ENCODE measurements at regions not wholly inside any gene's neighbourhood (a gene's known extent, or its start where the extent isn't known, plus 50 kb on each side); places are given as distances from the start of the nearest gene placed in this dataset.
"Not testable (repeated sequence)": the region's sequence is repeated elsewhere in the genome, so short reads cannot be mapped to it uniquely, and the experiment has no call there.

DNA sequence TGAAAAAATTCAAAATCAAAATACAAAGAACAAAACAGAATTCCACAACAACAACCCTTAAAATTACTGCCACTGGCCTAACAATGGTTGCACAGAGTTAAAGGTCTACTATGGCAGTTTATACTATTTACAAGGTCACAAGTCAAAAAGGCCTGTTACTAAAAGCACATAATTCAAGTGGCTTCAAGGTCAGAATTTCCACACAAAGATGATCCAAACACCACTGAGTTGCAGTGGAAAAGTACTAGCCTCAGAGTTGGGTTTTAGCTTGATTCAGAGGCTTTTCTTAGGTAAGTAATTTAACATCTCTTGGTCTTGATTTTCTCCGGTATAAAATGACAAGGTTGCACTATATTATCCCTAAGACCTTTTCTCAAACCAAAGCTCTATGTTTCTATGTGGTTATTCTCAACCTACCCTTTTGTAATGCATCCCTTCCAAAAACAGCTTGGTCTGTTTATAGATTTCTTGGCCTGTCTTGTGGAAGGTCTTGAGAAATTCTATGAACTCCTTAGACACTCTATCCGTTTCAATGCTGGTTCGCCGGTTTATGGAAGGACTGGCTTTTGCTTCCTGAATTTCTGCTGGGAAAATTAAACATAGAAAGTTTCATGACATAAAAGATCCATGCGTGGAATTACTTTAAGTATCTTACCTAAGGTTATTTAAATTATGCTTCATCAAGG, 69.5 kb downstream of the MDH2 start:
- not testable (repeated sequence) for DNase-seq

GRCh38 chr7:76118253-76119036, 70.5 kb downstream of the MDH2 start:
- not testable (repeated sequence) for DNase-seq

DNA sequence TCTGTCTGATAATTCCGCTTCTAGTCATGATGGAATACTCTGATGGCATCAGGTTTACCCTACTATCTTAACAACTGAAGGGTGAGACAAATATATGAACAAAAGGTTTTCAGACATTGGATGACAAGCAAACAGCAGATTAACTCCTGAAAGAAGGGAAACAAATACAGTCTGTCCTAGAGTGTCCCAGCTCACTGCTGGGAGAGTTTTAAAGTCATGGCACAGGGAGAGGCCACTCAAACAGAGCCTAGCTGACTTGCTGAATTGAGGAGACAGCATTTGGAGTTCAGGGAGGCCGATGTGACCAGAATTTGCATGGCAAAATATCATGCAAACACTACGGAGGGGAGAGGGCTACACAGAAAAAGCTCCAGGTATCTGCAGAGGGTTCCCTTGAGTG, 73.1 kb downstream of the MDH2 start:
- no peak for DNase-seq

DNA sequence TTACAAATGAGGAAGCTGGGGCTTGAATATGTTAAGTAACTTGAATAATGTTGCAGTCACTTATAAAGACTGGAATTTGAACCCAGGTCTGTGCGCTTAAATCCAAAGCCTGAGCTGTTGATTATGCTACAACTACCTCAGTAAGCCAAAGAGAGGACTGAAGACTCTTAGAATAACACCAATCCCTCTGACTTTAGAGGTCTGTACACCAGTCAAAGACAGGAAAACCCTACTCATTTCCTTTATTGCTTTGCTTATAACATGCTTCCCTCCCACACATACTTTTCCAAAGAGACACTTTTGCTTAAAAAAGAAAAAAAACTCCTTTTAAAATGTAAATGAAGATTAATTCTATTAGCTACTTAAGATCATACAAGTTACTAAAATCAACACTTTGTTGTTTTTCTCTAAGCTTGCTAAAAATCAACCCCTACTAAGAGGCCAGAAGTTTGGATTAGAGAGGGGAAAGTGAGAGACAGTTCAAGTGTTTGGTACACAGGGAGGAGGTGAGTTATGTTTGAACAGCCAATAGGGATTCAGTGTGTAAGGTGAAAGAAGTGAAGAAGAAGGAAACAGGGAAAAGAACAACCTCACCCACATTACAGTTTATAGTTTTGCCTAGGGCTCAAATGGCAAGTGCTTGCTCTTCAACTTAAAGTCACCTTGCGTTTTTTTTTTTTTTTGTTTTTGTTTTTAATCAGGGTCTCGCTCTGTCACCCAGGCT, 74.8 kb downstream of the MDH2 start:
- no peak for DNase-seq

GRCh38 chr7:76123316-76123715, 75.4 kb downstream of the MDH2 start:
- DNase-seq: no peak

DNA sequence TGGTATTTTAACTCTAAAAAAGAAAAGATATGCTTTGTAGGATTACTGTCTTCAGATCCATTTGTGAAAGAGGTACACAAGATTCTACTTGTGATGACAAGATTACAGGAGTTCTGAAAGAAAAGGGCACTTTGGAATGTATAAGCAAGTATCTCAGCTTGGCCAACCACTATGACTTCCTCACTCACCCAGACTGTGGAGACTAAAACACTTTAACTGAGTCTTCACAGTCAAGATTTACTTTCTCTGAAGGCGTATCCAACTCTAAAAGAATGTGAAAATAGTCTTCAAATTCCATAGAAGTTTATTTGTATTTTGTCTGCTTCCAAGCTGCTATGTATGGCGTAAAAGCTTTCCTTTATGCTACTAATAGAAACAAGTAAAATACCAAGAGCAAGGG, 76.1 kb upstream of the SRRM3 start:
- no peak for DNase-seq

DNA sequence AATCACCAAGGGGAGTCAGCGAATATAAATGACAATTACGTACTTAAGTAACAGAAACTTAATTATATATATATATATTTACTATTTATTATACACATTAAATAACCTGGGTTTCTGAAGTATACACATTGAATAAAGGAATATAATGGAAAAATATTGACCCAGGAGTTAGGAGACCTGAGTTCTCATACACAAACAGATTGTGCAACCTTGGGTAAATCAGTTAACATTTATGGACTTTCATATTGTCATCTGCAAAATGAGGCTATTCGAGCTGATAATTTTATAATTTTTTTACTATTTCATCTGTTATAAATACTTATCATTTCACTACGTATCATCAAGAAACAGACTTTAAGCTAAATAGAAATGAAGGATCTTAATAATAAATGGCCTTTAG, 75.1 kb upstream of the SRRM3 start:
- DNase-seq: no peak

GRCh38 chr7:76129366-76129765, 72.3 kb upstream of the SRRM3 start:
- no peak for DNase-seq

DNA sequence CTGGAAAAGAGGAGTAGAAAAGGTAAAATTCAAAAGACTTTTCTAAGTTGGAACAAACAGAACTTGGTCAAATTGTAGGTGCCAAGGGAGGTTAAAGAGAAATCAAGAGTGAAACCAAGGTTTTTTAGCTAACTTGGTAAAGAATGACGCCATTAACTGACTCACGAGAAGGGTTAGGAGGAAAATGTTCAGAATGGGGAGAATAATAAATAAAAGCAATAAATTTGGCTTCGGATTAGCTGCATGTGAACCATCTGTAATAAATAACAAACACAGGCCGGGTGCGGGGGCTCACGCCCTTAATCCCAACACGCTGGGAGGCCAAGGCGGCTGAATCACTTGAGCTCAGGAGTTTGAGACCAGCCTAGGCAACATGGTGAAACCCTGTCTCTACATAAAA, 71.9 kb upstream of the SRRM3 start:
- DNase-seq: no peak

DNA sequence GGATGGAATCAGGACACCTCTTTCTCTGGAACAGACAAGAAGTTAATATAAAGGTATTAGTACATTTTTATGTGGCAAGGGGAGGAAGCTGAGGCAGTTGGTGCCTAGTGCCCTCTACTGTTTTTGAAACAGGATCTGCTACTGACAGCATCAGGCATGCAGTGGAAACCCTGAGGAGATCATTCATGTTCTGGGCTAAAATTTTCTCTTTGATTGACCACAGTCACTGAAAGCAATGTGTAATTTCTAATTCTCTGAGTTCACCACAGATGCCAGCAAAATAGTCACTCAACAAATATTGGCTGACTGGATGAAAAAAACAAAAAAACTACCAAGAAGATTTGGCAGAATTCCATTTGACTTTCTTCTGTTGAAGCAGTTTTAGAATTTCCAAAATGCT, 71.0 kb upstream of the SRRM3 start:
- DNase-seq: peak; percentile 47

DNA sequence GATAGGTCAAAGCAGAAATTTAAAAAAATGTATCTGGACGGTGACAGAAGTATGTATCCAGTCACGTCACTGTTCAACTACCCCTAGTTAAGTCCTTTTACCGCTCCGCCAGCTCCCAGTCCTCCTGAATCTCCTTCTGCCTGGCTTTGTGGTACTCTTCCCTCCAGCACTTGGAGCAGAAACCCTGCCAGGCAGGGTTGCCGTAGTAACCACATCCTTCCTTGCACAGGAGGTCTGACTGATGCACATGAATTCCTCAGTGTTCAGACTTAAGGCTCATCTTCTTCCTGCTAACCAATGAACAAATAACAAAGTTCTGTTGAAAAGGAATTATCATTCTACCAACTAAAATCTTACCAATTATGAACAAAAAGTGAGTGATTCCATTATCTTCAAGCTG, 69.8 kb upstream of the SRRM3 start:
- DNase-seq: not testable (repeated sequence)

GRCh38 chr7:76133164-76133775, 68.4 kb upstream of the SRRM3 start:
- DNase-seq: no peak

GRCh38 chr7:76133839-76134238, 67.9 kb upstream of the SRRM3 start:
- DNase-seq: no peak

GRCh38 chr7:76135263-76135662, 66.4 kb upstream of the SRRM3 start:
- not testable (repeated sequence) for DNase-seq

DNA sequence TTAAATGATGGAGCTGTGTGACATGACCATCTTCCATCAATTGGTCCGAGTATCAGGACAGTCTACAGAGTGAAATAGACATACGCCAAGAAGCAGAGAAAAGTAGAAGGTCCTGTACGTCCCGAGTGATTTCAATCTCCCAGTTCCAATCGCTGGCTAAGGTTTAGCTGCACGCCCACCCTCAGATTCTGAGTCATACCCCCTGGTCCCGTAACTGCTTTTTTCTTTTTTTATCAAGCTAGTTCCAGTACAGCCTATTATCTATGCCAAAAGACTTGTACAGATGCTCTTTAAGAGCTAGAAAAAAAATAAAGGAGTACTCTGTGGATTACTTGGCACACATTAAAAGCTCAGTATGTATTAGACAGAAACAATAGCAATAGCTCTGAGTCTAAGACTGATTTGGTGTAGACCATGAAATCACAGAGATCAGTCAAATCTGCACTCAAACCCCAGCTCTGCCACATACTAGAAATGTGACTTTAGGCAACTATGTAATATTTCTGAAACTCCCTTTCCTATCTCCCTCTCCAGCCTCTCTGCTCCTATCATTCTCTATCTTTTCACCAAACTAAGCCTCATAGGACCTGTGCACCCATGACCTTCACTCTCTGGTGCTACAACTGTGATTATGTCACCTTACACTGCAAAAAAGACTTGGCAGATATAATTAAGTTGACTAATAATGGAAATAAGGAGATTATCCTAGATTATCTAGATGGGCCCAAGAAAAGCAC, 63.0 kb upstream of the SRRM3 start:
- not testable (repeated sequence) for DNase-seq

DNA sequence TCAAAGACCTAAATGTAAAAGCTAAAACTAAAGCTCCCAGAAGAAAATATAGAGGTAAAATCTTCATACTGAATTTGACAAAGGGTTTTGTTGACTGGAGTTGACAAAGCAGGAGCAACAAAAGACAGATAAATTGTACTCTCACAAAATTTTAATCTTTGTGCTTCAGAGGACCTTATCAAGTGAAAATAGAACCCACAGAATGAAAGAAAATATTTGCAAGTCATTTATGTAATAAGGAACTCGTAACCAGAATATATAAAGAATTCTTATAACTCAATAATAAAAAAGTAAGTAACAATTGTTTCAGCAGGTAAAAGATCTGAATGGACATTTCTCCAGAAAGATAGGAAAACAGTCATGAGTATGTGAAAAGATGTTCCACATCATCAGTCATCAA, 62.0 kb upstream of the SRRM3 start:
- no peak for DNase-seq

DNA sequence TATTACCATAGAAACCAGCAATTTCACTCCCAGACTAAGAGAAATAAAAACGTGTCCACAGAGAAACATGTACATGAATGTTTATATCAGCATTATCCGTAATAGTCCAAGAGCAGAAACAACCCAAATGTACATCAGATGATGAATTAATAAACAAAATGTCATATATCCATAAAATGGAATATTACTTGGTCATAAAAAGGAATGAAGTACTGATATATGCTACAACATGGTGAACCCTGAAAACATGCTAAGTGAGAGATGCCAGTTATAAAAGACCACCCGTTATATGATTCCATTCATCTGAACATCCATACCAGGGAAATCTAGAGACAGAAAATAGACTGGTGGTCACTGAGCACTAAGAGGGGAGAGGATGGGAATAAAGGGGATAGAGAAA, 61.4 kb upstream of the SRRM3 start:
- not testable (repeated sequence) for DNase-seq

DNA sequence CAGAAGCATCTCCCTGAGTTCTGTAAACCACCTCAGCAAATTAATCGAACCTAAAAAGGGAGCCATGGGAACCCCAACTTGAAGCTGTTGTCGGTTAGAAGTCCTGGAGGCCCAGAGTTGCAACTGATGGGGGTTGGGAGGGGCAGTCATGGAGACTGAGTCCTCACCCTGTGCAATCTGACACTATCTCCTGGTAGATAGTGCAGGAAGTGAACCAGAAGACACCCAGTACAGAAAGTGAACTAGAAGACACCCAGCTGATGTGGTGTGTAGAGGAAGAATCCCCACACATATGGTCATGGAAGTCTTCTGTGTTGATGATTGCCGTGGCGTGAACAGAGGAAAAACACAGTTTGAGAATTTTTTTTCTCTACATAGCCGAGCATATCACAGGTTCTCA, 58.8 kb upstream of the SRRM3 start:
- DNase-seq: no peak

DNA sequence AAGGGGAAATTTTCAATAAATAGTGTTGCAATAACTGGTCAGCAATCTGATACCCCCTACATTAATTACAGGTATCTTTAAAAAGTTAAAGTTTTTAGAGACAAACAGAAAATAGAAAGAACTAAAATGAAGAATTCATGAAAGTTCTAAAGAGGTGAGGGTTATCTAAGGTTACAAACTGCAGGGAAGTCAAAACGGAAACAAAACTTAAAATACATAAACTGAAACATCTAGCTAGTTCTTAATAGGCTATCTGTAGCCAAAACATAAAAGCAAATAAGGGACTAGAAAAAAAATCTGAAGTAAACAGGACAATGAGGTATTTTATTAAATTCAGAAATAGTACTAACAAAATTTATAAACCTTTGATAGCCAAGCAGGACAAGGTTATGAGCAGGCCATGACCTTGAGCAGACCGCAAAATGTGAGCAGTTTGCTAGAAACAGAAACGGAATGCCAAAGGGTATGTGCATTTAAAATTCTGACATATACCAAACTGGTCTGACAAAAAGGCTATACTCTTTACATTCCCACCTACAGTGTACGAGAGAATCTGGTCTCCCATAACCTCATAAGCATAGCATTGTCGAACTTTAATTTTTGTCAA, 56.9 kb upstream of the SRRM3 start:
- not testable (repeated sequence) for DNase-seq

- DNase-seq: no peak
Measured at GRCh38 chr7:76146374-76146773, 55.3 kb upstream of the SRRM3 start.

GRCh38 chr7:76148947-76149346, 52.7 kb upstream of the SRRM3 start:
- DNase-seq: not testable (repeated sequence)

Measured in fibroblast of skin of right biceps (primary cell).